Fibroblast of skin of abdomen (primary cell): ENCODE measurements at regions not wholly inside any gene's neighbourhood (a gene's known extent, or its start where the extent isn't known, plus 50 kb on each side); places are given as distances from the start of the nearest gene placed in this dataset.

Experiments
- DNase-seq: peaks from one replicate; pipeline ENCODE4 v3.0.0-alpha.2; 2013

GRCh38 chr9:27752069-27752468 is 178.8 kb upstream of the C9orf72 start:
- DNase-seq = no peak

- DNase-seq = no peak
Measured at GRCh38 chr9:27755846-27756245, 182.6 kb upstream of the C9orf72 start.

GRCh38 chr9:27756418-27756817 is 183.1 kb upstream of the C9orf72 start:
- no peak for DNase-seq

- DNase-seq = no peak
Measured at GRCh38 chr9:27763831-27764230, 190.6 kb upstream of the C9orf72 start.

GRCh38 chr9:27765266-27766072 is 192.2 kb upstream of the C9orf72 start:
- peak; percentile 64 for DNase-seq

GRCh38 chr9:27766073-27766835 is 193.0 kb upstream of the C9orf72 start:
- peak; percentile 67 for DNase-seq

- DNase-seq = no peak
Measured at GRCh38 chr9:27768781-27769180, 195.5 kb upstream of the C9orf72 start.

GRCh38 chr9:27770541-27770940 is 197.3 kb upstream of the C9orf72 start:
- no peak for DNase-seq

- DNase-seq = peak; percentile 52
Measured at GRCh38 chr9:27771803-27772545, 198.7 kb upstream of the C9orf72 start.

- DNase-seq = peak; percentile 4
Measured at GRCh38 chr9:27784847-27785713, 211.8 kb upstream of the C9orf72 start.

- DNase-seq = peak; percentile 35
Measured at GRCh38 chr9:27785714-27786100, 212.4 kb upstream of the C9orf72 start.

- no peak for DNase-seq
Measured at GRCh38 chr9:27787891-27788290, 214.6 kb upstream of the C9orf72 start.

- peak; percentile 37 for DNase-seq
Measured at GRCh38 chr9:27791311-27791710, 218.0 kb upstream of the C9orf72 start.

- no peak for DNase-seq
Measured at GRCh38 chr9:27792971-27793689, 219.8 kb upstream of the C9orf72 start.

- no peak for DNase-seq
Measured at GRCh38 chr9:27799326-27799725, 226.0 kb upstream of the C9orf72 start.

GRCh38 chr9:27800159-27800558 is 226.9 kb upstream of the C9orf72 start:
- DNase-seq = no peak

- no peak for DNase-seq
Measured at GRCh38 chr9:27800692-27801370, 227.6 kb upstream of the C9orf72 start.

GRCh38 chr9:27801545-27801944 is 228.3 kb upstream of the C9orf72 start:
- DNase-seq = no peak

- DNase-seq = no peak
Measured at GRCh38 chr9:27802418-27802817, 229.1 kb upstream of the C9orf72 start.

GRCh38 chr9:27808864-27809263 is 235.6 kb upstream of the C9orf72 start:
- no peak for DNase-seq

GRCh38 chr9:27817747-27818146 is 244.5 kb upstream of the C9orf72 start:
- DNase-seq = no peak
